Ovary (tissue), 3 donors: ENCODE measurements at regions not wholly inside any gene's neighbourhood (a gene's known extent, or its start where the extent isn't known, plus 50 kb on each side); places are given as distances from the start of the nearest gene placed in this dataset.

ENCODE experiments used
- EP300 ChIP-seq: sonication (generic); formaldehyde crosslinking; IDR thresholded peaks from one replicate; pipeline ENCODE4 v1.6.1; 2017; ENCODE audit warnings: antibody characterized with exemption
- POLR2A ChIP-seq: fragments of 450-650 bp; IDR thresholded peaks from one replicate; pipeline ENCODE4 v1.6.1; 2017; ENCODE audit warnings: antibody characterized with exemption, mild to moderate bottlenecking, moderate library complexity
- TF ChIP-seq, protein P1 (sequence below), 3 donors: fragments of 450-650 bp in 2 of 3; fragments of 200-600 bp in 1 of 3; IDR thresholded peaks; one replicate each; pipeline versions ENCODE4 v1.5.1 to v1.8.0; 2016 to 2022; ENCODE audit warnings: antibody characterized with exemption in 3 of 3, mild to moderate bottlenecking in 1 of 3
- donor health status: DM: no; HTN: no; CAD: no.

DNA sequence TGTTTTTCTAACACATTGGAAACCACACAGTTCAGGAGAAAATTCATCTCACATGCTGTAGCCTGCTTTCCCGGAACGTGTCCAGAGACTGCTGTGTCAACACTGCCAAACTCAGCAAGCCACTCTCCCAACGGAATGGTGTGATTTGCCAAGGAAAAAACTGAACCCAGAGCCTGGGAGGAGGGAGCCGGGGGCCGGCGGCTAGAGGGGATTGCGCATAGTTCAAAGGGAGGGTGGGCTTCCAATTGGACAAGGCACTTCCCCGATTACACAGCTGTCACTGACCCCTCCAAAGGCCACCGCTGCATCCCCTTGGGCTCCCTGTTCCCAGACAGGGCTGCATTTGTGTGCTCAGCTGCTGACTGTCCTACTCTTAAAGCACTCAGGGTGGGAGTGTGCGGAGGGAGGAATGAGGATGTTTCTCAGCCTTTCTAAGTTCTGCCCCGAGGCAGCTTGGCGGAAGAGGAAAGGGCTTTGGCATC is 256.2 kb downstream of the ZNF621 start:
- TF ChIP-seq POLR2A (no peak), EP300 (no peak)
- TF ChIP-seq, protein P1, sequence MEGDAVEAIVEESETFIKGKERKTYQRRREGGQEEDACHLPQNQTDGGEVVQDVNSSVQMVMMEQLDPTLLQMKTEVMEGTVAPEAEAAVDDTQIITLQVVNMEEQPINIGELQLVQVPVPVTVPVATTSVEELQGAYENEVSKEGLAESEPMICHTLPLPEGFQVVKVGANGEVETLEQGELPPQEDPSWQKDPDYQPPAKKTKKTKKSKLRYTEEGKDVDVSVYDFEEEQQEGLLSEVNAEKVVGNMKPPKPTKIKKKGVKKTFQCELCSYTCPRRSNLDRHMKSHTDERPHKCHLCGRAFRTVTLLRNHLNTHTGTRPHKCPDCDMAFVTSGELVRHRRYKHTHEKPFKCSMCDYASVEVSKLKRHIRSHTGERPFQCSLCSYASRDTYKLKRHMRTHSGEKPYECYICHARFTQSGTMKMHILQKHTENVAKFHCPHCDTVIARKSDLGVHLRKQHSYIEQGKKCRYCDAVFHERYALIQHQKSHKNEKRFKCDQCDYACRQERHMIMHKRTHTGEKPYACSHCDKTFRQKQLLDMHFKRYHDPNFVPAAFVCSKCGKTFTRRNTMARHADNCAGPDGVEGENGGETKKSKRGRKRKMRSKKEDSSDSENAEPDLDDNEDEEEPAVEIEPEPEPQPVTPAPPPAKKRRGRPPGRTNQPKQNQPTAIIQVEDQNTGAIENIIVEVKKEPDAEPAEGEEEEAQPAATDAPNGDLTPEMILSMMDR (IDR thresholded peaks at IDR 0.05) = no peak
